ENCODE measurements at regions not wholly inside any gene's neighbourhood (a gene's known extent, or its start where the extent isn't known, plus 50 kb on each side); places are given as distances from the start of the nearest gene placed in this dataset.

- CTCF ChIA-PET: no interaction called here
- Histone ChIP-seq H3K4me3 (ENCODE audit: low read length) (no peak overlapping the region), H3K4me1 (ENCODE audit: control insufficient read depth in 2 of 2, insufficient read depth in 2 of 2, low read length in 2 of 2) (no peaks in the 10 kb centered on the region), H3K9me3 (ENCODE audit: control insufficient read depth in 2 of 3, low read length in 3 of 3) (no peaks in the 10 kb centered on the region), H3K36me3 (ENCODE audit: control insufficient read depth in 2 of 3, insufficient read depth in 3 of 3, low read length in 3 of 3) (no peaks in the 10 kb centered on the region), H3K27me3 (ENCODE audit: control insufficient read depth in 2 of 2, insufficient read depth in 2 of 2, low read length in 2 of 2) (no peaks in the 10 kb centered on the region), H3K27ac (ENCODE audit: low read depth, low read length) (no peak overlapping the region)
- DNase-seq (no peak), ATAC-seq (no peak)
- Mint-ChIP-seq H3K4me1 (peaks cover 0 to 6% (median 0%) of the 10 kb centered on the region in 7 donors), H3K36me3 (no peaks in the 10 kb centered on the region), H3K27me3 (peaks cover 0 to 30% (median 0%) of the 10 kb centered on the region in 5 donors), H3K4me3 (no peak overlapping the region), H3K9me3 (no peaks in the 10 kb centered on the region), H3K27ac (no peak overlapping the region)
- intact Hi-C loops (cut with micrococcal nuclease): no loop called here
- POLR2A ChIA-PET: no interaction called here
Observed at GRCh38 chr15:70171256-70171886, 73.7 kb upstream of the TLE3 start.

DNA sequence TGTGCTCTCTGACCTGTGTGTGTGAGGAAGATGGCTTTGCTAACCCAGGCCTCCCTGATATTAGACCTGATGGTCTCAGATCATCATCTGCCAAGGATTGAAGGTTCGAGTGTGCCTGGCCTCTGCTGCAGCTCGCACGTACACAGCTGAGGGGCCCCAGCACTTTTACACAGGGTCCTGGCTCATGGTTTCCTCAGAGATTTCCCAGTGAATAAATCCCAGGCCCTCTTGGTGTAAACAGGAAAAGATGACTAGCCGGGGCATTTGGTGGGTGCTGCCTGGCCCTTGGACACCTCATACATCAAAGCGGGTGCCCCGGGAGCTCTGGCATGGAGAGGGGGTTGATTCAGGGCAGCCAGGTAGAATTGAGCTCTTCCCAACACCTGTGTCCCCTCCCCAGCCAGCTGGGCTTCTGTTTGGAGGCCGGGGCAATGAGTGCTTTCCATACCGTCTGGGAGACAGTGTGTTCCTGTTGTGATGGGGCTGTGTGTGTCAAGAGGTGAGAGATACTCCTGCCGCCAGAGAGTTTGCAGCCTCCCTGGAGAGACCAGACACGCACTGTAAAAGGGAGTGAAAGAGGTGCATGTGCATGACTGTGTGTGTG, 72.5 kb upstream of the TLE3 start:
- peaks cover 0 to 27% (median 0%) of the 10 kb centered on the region in 5 donors for H3K27me3 Mint-ChIP-seq
- intact Hi-C loops (cut with micrococcal nuclease): no loop called here
- ChIA-PET CTCF (no interaction called here), POLR2A (no interaction called here)
- peaks cover 0 to 6% (median 0%) of the 10 kb centered on the region in 7 donors for H3K4me1 Mint-ChIP-seq
- H3K4me3 Mint-ChIP-seq: no peak overlapping the region
- no peaks in the 10 kb centered on the region for H3K9me3 Mint-ChIP-seq
- H3K4me1 ChIP-seq (ENCODE audit: control insufficient read depth in 2 of 2, insufficient read depth in 2 of 2, low read length in 2 of 2): no peaks in the 10 kb centered on the region
- no peaks in the 10 kb centered on the region for H3K36me3 ChIP-seq (ENCODE audit: control insufficient read depth in 2 of 3, insufficient read depth in 3 of 3, low read length in 3 of 3)
- H3K36me3 Mint-ChIP-seq: no peaks in the 10 kb centered on the region
- H3K27ac Mint-ChIP-seq: peak overlapping the region in 1 of 9 donors; percentile 4
- DNase-seq: no peak
- no peak for ATAC-seq
- no peaks in the 10 kb centered on the region for H3K27me3 ChIP-seq (ENCODE audit: control insufficient read depth in 2 of 2, insufficient read depth in 2 of 2, low read length in 2 of 2)
- H3K27ac ChIP-seq (ENCODE audit: low read depth, low read length): no peak overlapping the region
- H3K9me3 ChIP-seq (ENCODE audit: control insufficient read depth in 2 of 3, low read length in 3 of 3): no peaks in the 10 kb centered on the region
- H3K4me3 ChIP-seq (ENCODE audit: low read length): no peak overlapping the region

DNA sequence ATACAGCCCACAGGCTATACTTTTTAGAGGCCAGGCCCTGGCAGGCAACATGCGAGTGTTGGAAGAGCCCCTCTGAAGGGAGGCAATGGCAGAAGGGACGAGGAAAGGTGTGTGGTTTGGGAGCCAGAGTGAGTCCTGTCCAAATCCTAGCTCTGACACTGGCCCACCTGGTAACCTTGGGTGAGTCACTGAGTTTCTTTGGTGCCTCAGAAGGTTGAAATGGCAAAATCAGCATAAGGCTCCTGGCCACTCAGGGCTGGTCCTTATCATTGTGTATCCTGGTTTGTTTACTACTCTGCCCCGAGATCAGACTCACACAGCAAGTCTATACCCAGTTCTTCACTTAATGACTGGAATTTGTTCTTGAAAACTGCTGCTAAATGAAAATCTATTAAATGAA, 71.4 kb upstream of the TLE3 start:
- Mint-ChIP-seq H3K27me3 (peaks cover 0 to 24% (median 0%) of the 10 kb centered on the region in 5 donors), H3K27ac (no peak overlapping the region), H3K9me3 (no peaks in the 10 kb centered on the region), H3K4me3 (no peak overlapping the region), H3K36me3 (no peaks in the 10 kb centered on the region), H3K4me1 (peaks cover 0 to 6% (median 0%) of the 10 kb centered on the region in 7 donors)
- Histone ChIP-seq H3K27me3 (ENCODE audit: control insufficient read depth in 2 of 2, insufficient read depth in 2 of 2, low read length in 2 of 2) (no peaks in the 10 kb centered on the region), H3K27ac (ENCODE audit: low read depth, low read length) (no peak overlapping the region), H3K4me1 (ENCODE audit: control insufficient read depth in 2 of 2, insufficient read depth in 2 of 2, low read length in 2 of 2) (no peaks in the 10 kb centered on the region), H3K36me3 (ENCODE audit: control insufficient read depth in 2 of 3, insufficient read depth in 3 of 3, low read length in 3 of 3) (no peaks in the 10 kb centered on the region), H3K4me3 (ENCODE audit: low read length) (no peak overlapping the region), H3K9me3 (ENCODE audit: control insufficient read depth in 2 of 3, low read length in 3 of 3) (no peaks in the 10 kb centered on the region)
- ChIA-PET CTCF (no interaction called here), POLR2A (no interaction called here)
- ATAC-seq: no peak
- intact Hi-C loops (cut with micrococcal nuclease): no loop called here
- no peak for DNase-seq

- intact Hi-C loops (cut with micrococcal nuclease): no loop called here
- no peaks in the 10 kb centered on the region for H3K9me3 Mint-ChIP-seq
- POLR2A ChIA-PET: no interaction called here
Observed at GRCh38 chr15:70167155-70167554, 69.4 kb upstream of the TLE3 start.

GRCh38 chr15:70166506-70167087, 68.9 kb upstream of the TLE3 start:
- Mint-ChIP-seq H3K36me3 (no peaks in the 10 kb centered on the region), H3K27me3 (peaks cover 0 to 11% (median 0%) of the 10 kb centered on the region in 5 donors), H3K4me3 (no peak overlapping the region), H3K4me1 (peaks cover 0 to 6% (median 0%) of the 10 kb centered on the region in 7 donors), H3K27ac (no peak overlapping the region), H3K9me3 (no peaks in the 10 kb centered on the region)
- H3K36me3 ChIP-seq (ENCODE audit: control insufficient read depth in 2 of 3, insufficient read depth in 3 of 3, low read length in 3 of 3): no peaks in the 10 kb centered on the region
- H3K27ac ChIP-seq (ENCODE audit: low read depth, low read length): no peak overlapping the region
- H3K4me1 ChIP-seq (ENCODE audit: control insufficient read depth in 2 of 2, insufficient read depth in 2 of 2, low read length in 2 of 2): no peaks in the 10 kb centered on the region
- intact Hi-C loops (cut with micrococcal nuclease): no loop called here
- no peaks in the 10 kb centered on the region for H3K27me3 ChIP-seq (ENCODE audit: control insufficient read depth in 2 of 2, insufficient read depth in 2 of 2, low read length in 2 of 2)
- POLR2A ChIA-PET: no interaction called here
- CTCF ChIA-PET: no interaction called here
- no peaks in the 10 kb centered on the region for H3K9me3 ChIP-seq (ENCODE audit: control insufficient read depth in 2 of 3, low read length in 3 of 3)
- no peak for DNase-seq
- ATAC-seq: no peak
- H3K4me3 ChIP-seq (ENCODE audit: low read length): no peak overlapping the region

More at GRCh38 chr15:70167155-70167554, 69.4 kb upstream of the TLE3 start:
- H3K27ac ChIP-seq (ENCODE audit: low read depth, low read length): no peak overlapping the region
- no peaks in the 10 kb centered on the region for H3K36me3 ChIP-seq (ENCODE audit: control insufficient read depth in 2 of 3, insufficient read depth in 3 of 3, low read length in 3 of 3)
- H3K4me3 ChIP-seq (ENCODE audit: low read length): no peak overlapping the region
- H3K4me1 ChIP-seq (ENCODE audit: control insufficient read depth in 2 of 2, insufficient read depth in 2 of 2, low read length in 2 of 2): no peaks in the 10 kb centered on the region
- H3K9me3 ChIP-seq (ENCODE audit: control insufficient read depth in 2 of 3, low read length in 3 of 3): no peaks in the 10 kb centered on the region
- Mint-ChIP-seq H3K27ac (no peak overlapping the region), H3K36me3 (no peaks in the 10 kb centered on the region), H3K27me3 (peaks cover 0 to 12% (median 0%) of the 10 kb centered on the region in 5 donors), H3K4me1 (peaks cover 0 to 6% (median 0%) of the 10 kb centered on the region in 7 donors), H3K4me3 (no peak overlapping the region)
- no peaks in the 10 kb centered on the region for H3K27me3 ChIP-seq (ENCODE audit: control insufficient read depth in 2 of 2, insufficient read depth in 2 of 2, low read length in 2 of 2)
- no peak for DNase-seq
- CTCF ChIA-PET: no interaction called here
- no peak for ATAC-seq

GRCh38 chr15:70165716-70166284, 68.1 kb upstream of the TLE3 start:
- Histone ChIP-seq H3K9me3 (ENCODE audit: control insufficient read depth in 2 of 3, low read length in 3 of 3) (no peaks in the 10 kb centered on the region), H3K36me3 (ENCODE audit: control insufficient read depth in 2 of 3, insufficient read depth in 3 of 3, low read length in 3 of 3) (no peaks in the 10 kb centered on the region), H3K27ac (ENCODE audit: low read depth, low read length) (no peak overlapping the region), H3K27me3 (ENCODE audit: control insufficient read depth in 2 of 2, insufficient read depth in 2 of 2, low read length in 2 of 2) (no peaks in the 10 kb centered on the region), H3K4me1 (ENCODE audit: control insufficient read depth in 2 of 2, insufficient read depth in 2 of 2, low read length in 2 of 2) (no peaks in the 10 kb centered on the region), H3K4me3 (ENCODE audit: low read length) (no peak overlapping the region)
- H3K27ac Mint-ChIP-seq: no peak overlapping the region
- peaks cover 0 to 6% (median 0%) of the 10 kb centered on the region in 7 donors for H3K4me1 Mint-ChIP-seq
- DNase-seq (no peak), ATAC-seq (no peak)
- CTCF ChIA-PET: no interaction called here
- POLR2A ChIA-PET: no interaction called here
- H3K36me3 Mint-ChIP-seq: no peaks in the 10 kb centered on the region
- H3K27me3 Mint-ChIP-seq: peaks cover 0 to 11% (median 0%) of the 10 kb centered on the region in 5 donors
- H3K9me3 Mint-ChIP-seq: no peaks in the 10 kb centered on the region
- intact Hi-C loops (cut with micrococcal nuclease): no loop called here
- no peak overlapping the region for H3K4me3 Mint-ChIP-seq
